HG03457 (cell line): ENCODE measurements at regions not wholly inside any gene's neighbourhood (a gene's known extent, or its start where the extent isn't known, plus 50 kb on each side); places are given as distances from the start of the nearest gene placed in this dataset.
"Not testable (repeated sequence)": the region's sequence is repeated elsewhere in the genome, so short reads cannot be mapped to it uniquely, and the experiment has no call there.

Experiments
- ATAC-seq: cut with Tn5 transposase; IDR thresholded peaks from one replicate; pipeline ENCODE4 v1.9.1; 2021; ENCODE audit warnings: moderate number of reproducible peaks; ENCODE audit not compliant: unreplicated experiment

- no peak for ATAC-seq
Observed at GRCh38 chr12:124159655-124160054, 135.2 kb upstream of the RFLNA start.

GRCh38 chr12:124160097-124160756, 134.7 kb upstream of the RFLNA start:
- ATAC-seq, result no peak

GRCh38 chr12:124161402-124161801, 133.5 kb upstream of the RFLNA start:
- ATAC-seq, result not testable (repeated sequence)

GRCh38 chr12:124162151-124163110, 132.5 kb upstream of the RFLNA start:
- no peak for ATAC-seq

- no peak for ATAC-seq
Observed at GRCh38 chr12:124165695-124166094, 129.2 kb upstream of the RFLNA start.

GRCh38 chr12:124167141-124167540, 127.8 kb upstream of the RFLNA start:
- ATAC-seq, result no peak

GRCh38 chr12:124168016-124168786, 126.7 kb upstream of the RFLNA start:
- ATAC-seq, result no peak

- no peak for ATAC-seq
Observed at GRCh38 chr12:124169577-124170284, 125.2 kb upstream of the RFLNA start.

- ATAC-seq, result no peak
Observed at GRCh38 chr12:124170760-124171159, 124.1 kb upstream of the RFLNA start.

- ATAC-seq, result no peak
Observed at GRCh38 chr12:124171231-124171979, 123.5 kb upstream of the RFLNA start.

- no peak for ATAC-seq
Observed at GRCh38 chr12:124172636-124173035, 122.3 kb upstream of the RFLNA start.

- ATAC-seq, result no peak
Observed at GRCh38 chr12:124173692-124174091, 121.2 kb upstream of the RFLNA start.

- no peak for ATAC-seq
Observed at GRCh38 chr12:124174451-124175348, 120.2 kb upstream of the RFLNA start.

- ATAC-seq, result no peak
Observed at GRCh38 chr12:124175704-124176103, 119.2 kb upstream of the RFLNA start.

- no peak for ATAC-seq
Observed at GRCh38 chr12:124177276-124177950, 117.5 kb upstream of the RFLNA start.

- no peak for ATAC-seq
Observed at GRCh38 chr12:124177951-124178316, 117.0 kb upstream of the RFLNA start.

- ATAC-seq, result no peak
Observed at GRCh38 chr12:124179936-124180607, 114.8 kb upstream of the RFLNA start.

GRCh38 chr12:124183172-124183571, 111.7 kb upstream of the RFLNA start:
- ATAC-seq, result no peak
